NCI-H1105 (cell line): ENCODE measurements at regions not wholly inside any gene's neighbourhood (a gene's known extent, or its start where the extent isn't known, plus 50 kb on each side); places are given as distances from the start of the nearest gene placed in this dataset.
"Not testable (repeated sequence)": the region's sequence is repeated elsewhere in the genome, so short reads cannot be mapped to it uniquely, and the experiment has no call there.

Experiments used
- DNase-seq: peaks from one replicate; lab custom pipeline; 2025; lab: John Stamatoyannopoulos, UW

- DNase-seq = no peak
Observed at GRCh38 chr9:26165426-26165825, 487.2 kb upstream of the TUSC1 start.

GRCh38 chr9:26163931-26164330, 485.7 kb upstream of the TUSC1 start:
- DNase-seq = no peak

GRCh38 chr9:26159575-26160392, 481.5 kb upstream of the TUSC1 start:
- no peak for DNase-seq

- DNase-seq = no peak
Observed at GRCh38 chr9:26158631-26159150, 480.4 kb upstream of the TUSC1 start.

- no peak for DNase-seq
Observed at GRCh38 chr9:26157411-26157810, 479.2 kb upstream of the TUSC1 start.

GRCh38 chr9:26152350-26152749, 474.1 kb upstream of the TUSC1 start:
- DNase-seq = no peak

- DNase-seq = no peak
Observed at GRCh38 chr9:26148128-26148527, 469.9 kb upstream of the TUSC1 start.

GRCh38 chr9:26145938-26146337, 467.7 kb upstream of the TUSC1 start:
- DNase-seq = no peak

GRCh38 chr9:26142631-26143030, 464.4 kb upstream of the TUSC1 start:
- DNase-seq = no peak

- DNase-seq = no peak
Observed at GRCh38 chr9:26142201-26142600, 464.0 kb upstream of the TUSC1 start.

- no peak for DNase-seq
Observed at GRCh38 chr9:26133537-26133936, 455.3 kb upstream of the TUSC1 start.

- DNase-seq = no peak
Observed at GRCh38 chr9:26132746-26133312, 454.6 kb upstream of the TUSC1 start.

GRCh38 chr9:26131886-26132285, 453.6 kb upstream of the TUSC1 start:
- DNase-seq = no peak

GRCh38 chr9:26129217-26129616, 451.0 kb upstream of the TUSC1 start:
- no peak for DNase-seq

- no peak for DNase-seq
Observed at GRCh38 chr9:26125693-26126092, 447.4 kb upstream of the TUSC1 start.

- not testable (repeated sequence) for DNase-seq
Observed at GRCh38 chr9:26116085-26116484, 437.8 kb upstream of the TUSC1 start.

- no peak for DNase-seq
Observed at GRCh38 chr9:26112724-26113123, 434.5 kb upstream of the TUSC1 start.

GRCh38 chr9:26086396-26086795, 408.2 kb upstream of the TUSC1 start:
- no peak for DNase-seq

GRCh38 chr9:26081847-26082246, 403.6 kb upstream of the TUSC1 start:
- no peak for DNase-seq

GRCh38 chr9:26078706-26079105, 400.5 kb upstream of the TUSC1 start:
- DNase-seq = no peak

- DNase-seq = no peak
Observed at GRCh38 chr9:26077860-26078259, 399.6 kb upstream of the TUSC1 start.

GRCh38 chr9:26067608-26068007, 389.4 kb upstream of the TUSC1 start:
- DNase-seq = no peak

GRCh38 chr9:26066237-26066636, 388.0 kb upstream of the TUSC1 start:
- no peak for DNase-seq
